NOMO-1 treated with dmso at 0.1 percent for 144 hours (cell line): ENCODE measurements at regions not wholly inside any gene's neighbourhood (a gene's known extent, or its start where the extent isn't known, plus 50 kb on each side); places are given as distances from the start of the nearest gene placed in this dataset.

Source experiments
- DNase-seq: peaks from one replicate; lab custom pipeline; 2025; ENCODE audit not compliant: unreplicated experiment; lab: John Stamatoyannopoulos, UW

DNA sequence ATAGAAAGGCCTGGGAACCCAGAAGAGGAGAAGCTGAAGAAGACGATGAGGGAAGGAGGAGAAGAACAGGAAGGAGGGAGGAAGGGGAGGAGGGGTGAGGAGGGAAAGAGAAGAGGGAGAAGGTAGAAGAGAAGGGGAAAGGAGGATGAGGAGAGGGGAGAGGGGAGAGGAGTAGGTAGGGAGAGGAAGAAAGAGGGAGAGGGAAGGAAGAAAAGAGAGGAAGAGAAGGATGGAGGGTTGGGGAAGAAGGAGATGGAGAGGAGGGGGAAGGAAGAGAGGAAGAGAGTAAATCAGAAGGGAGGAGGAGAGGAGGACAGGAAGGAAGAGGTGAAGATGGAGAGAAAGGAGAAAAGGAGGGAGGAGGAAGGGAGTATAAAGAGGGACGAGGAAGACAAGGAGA lies 109.6 kb upstream of the IRX6 start:
- no peak for DNase-seq

GRCh38 chr16:55214974-55215494 lies 109.0 kb upstream of the IRX6 start:
- DNase-seq: no peak

DNA sequence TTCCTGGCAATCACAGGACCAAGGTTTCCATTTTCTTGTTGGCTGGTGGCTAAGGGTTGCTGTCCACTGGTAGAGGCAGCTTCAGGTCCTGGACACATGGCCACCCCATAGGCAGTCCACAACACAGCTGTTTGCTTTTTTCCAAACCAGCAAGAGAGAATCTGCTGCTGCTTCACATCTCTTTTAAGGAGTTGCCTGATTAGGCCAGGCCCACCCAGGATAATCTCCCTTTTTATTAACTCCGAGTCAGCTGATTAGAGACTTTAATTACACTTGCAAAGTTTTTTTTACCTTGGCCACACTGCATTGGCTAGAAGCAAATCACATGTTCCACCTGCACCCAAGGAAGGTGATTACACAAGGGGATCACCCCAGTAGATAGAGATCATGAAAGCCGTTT lies 106.6 kb upstream of the IRX6 start:
- no peak for DNase-seq

DNA sequence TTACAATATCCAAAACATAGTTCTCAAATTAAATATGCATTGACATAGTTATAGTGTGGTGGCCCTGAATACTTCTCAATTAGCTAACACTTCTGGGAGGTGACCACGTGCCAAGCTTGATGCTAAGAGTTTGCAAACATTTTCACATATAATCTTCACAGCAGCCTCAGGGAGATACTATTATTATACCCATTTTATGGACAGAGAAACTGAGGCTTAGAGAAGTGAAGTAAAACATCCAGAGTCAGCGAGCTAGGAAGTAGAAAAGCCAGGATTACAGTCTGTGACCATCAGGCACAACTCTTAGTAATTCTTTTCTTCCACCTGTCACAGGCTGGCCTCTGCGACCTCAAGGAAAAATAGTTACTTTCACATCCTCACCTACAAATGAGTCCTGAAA lies 102.2 kb upstream of the IRX6 start:
- no peak for DNase-seq

- DNase-seq: no peak
Measured at GRCh38 chr16:55222486-55222885, 101.5 kb upstream of the IRX6 start.

DNA sequence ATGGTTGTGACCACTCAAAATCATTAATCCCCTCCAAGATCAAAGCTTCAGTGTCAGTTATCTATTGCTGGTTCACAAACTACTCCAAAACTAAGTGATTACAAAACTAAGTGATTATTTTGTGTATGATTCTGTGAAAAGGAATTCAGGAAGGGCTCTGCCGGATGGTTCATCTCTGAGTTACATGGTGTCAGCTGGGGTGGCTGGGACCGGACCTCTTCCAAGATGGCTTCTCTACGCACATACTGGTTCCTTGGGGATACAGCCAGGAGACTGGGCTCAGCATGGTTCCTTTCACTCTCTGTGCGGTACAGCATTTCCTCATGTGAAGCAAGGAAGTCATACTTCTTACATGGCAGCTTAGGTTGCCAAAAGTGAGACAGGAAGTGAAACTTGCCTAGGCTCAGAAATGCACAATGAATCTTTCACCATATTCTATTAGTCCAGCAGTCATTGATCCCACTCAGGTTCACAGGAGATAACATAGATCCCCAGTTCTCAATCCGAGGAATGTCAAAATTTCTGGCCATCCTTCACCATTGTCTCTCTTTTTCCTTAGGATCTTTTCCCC lies 97.9 kb upstream of the IRX6 start:
- peak; percentile 59 for DNase-seq

DNA sequence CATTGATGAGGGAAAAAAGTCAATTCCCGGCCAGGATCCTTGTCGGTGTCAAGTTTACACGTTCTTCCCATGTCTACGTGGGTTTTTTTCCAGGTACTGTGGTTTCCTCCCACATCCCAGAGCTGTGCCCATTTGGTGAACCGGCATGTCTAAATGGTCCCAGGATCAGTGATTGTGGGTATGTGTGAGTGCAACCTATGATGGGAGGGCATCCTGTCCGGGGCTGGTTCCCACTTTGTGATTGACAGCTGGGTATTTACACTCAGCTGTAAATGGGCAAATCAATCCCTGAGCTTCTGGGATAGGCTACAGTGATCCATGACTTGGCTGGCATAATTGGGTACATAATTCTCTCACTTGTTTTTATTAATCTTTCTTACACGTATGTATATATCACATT lies 91.2 kb upstream of the IRX6 start:
- DNase-seq: no peak

GRCh38 chr16:55233464-55233863 lies 90.5 kb upstream of the IRX6 start:
- DNase-seq: no peak

GRCh38 chr16:55236655-55237054 lies 87.3 kb upstream of the IRX6 start:
- DNase-seq: no peak

DNA sequence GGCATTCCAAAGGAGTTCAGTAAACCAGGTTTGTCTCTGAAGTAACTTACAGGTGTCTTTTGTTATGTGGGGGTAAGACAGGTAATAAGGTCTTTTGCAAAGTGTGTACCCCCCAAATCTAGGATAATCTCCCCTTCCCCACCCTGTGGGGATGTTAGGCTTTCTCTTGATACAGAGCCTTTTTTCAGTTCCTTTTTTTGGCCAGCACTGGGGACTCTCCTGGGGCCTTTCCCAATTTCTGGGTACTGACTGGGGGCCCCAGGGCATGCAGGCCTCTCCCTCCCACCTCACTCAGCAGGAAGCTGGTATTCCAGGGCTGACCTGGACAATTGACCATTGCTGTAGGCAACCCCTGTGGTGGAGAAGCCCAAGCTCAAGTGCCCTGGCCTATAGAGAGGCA lies 84.3 kb upstream of the IRX6 start:
- DNase-seq: no peak

GRCh38 chr16:55240888-55241287 lies 83.1 kb upstream of the IRX6 start:
- no peak for DNase-seq

- no peak for DNase-seq
Measured at GRCh38 chr16:55242667-55243066, 81.3 kb upstream of the IRX6 start.

DNA sequence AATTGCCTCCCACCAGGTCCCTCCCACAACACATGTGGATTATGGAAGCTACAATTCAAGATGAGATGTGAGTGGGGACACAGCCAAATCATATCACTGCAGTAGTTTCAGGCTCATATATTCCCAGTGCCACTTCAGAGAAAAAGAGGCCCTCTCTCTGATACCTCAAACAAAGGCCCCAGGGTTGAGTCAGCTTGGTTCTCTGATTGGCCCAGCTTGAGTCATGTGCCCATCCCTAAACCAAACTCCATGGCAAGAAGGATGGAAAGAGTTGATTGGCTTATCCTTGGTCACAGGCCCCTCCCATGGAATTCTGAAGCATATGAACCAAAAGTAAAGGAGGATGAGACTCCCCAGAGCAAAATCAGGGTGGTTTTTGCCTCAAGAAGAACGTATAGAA lies 75.9 kb upstream of the IRX6 start:
- no peak for DNase-seq

- DNase-seq: no peak
Measured at GRCh38 chr16:55248494-55248893, 75.5 kb upstream of the IRX6 start.

DNA sequence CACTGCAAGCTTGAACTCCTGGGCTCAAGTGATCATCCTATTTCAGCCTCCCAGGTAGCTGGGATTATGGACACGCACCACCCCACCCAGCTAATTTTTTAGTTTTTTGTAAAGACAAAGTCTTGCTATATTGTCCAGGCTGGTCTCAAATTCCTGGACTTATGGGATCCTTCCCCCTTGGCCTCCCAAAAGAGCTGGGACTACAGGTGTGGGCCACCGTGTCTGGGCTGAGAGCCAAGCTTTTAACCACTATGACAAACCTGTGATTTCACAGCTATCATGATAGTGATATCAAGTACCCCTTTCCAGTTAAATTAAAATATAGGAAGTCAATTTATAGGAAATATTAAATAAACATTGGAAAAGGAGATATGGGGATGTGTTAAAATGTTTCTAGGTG lies 74.6 kb upstream of the IRX6 start:
- DNase-seq: no peak

DNA sequence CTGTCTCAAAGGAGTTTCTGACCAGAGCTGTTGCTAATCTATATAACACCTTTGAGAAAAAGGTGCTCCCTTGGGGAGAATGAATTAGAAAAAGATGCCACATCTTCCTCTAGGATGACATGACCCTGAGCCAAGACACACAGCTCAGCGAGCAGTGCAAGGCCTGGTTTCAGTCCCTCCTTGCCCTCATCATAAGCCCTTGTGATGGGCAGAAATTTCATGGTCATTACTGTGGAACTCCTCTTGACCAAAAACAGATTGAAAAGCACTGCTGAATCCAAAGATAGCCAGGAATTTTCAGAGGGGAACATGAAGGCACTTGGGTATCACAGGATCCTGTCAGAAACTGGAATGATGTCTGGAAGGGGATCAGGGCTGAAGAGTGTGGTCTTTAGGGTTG lies 74.1 kb upstream of the IRX6 start:
- no peak for DNase-seq

GRCh38 chr16:55250701-55251100 lies 73.3 kb upstream of the IRX6 start:
- no peak for DNase-seq

GRCh38 chr16:55251151-55251550 lies 72.9 kb upstream of the IRX6 start:
- DNase-seq: no peak

- no peak for DNase-seq
Measured at GRCh38 chr16:55252577-55252976, 71.4 kb upstream of the IRX6 start.

DNA sequence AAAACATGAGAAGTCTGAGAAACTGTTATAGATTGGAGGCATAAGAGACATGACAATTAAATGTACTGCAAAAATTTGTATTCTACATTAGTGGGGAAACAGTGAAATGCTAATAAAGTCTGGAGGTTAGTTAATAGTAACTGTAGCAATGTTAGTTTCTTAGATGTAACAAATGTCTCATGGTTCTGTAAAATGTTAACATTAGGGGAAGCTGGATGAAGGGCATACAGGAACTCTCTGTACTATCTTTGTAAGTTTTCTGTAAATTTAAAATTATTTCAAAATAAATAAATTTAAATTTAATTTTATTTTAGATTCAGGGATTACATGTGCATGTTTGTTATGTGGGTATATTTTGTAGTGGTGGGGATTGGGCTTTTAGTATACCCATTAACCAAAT lies 70.0 kb upstream of the IRX6 start:
- DNase-seq: no peak

GRCh38 chr16:55255733-55256282 lies 68.2 kb upstream of the IRX6 start:
- DNase-seq: no peak

DNA sequence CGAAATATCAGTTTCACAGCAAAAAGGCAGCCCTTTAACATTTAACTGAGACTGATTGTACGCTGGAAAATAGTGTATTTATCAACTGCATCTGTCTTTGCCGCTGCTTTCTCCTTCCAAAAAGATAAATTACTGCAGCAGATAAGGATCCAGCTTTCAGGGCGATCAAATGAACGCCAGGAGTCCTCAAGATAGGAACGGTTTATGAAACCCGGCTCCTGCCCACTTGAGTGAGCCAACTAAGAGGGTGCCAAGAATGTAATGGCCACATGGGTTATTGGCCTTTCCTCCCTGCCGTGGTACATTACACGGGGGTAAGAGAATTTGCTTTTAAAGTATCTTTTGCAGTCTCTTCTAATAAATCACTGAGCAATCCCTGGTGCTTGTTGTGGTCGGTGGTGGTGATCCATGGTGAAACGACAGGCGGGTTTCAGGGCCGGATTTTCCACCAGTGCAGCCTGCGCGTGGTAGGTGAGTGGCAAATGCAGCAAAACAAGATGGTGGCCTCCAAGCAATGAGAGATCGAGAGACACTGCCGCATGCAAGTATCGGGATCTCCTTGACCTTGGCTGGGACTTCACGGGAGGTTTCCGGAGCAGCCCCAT lies 67.5 kb upstream of the IRX6 start:
- no peak for DNase-seq
